CD4-positive, alpha-beta T cell (primary cell): ENCODE measurements at regions not wholly inside any gene's neighbourhood (a gene's known extent, or its start where the extent isn't known, plus 50 kb on each side); places are given as distances from the start of the nearest gene placed in this dataset.

Source experiments
- ATAC-seq: fragments of 200-7000 bp; cut with Tn5 transposase; one replicate; pipeline ENCODE4 v1.10.0; 2022; ENCODE audit warnings: mild to moderate bottlenecking; ENCODE audit not compliant: poor library complexity
- CTCF ChIA-PET: fragments of 350-600 bp; sonication (Branson Sonifier 250); formaldehyde crosslinking; loops from one replicate; lab custom pipeline; 2021; ENCODE audit warnings: antibody characterized with exemption, inconsistent platforms; lab: Charles Lee
- POLR2A ChIA-PET: fragments of 350-600 bp; sonication (Branson Sonifier 250); formaldehyde crosslinking; loops from one replicate; lab custom pipeline; 2021; ENCODE audit warnings: antibody characterized with exemption, inconsistent platforms; lab: Charles Lee
- DNase-seq, 14 experiments: peaks; one replicate each; pipeline ENCODE4 v3.0.0-alpha.2; 2013 to 2020; ENCODE audit warnings: mixed read lengths in 2 of 14
- H3K27ac ChIP-seq, 2 donors: one replicate each; pipeline versions ENCODE4 v1.5.1 to v1.7.0; 2013; ENCODE audit warnings: low read length in 2 of 2, low read depth in 1 of 2, mild to moderate bottlenecking in 1 of 2
- H3K27me3 ChIP-seq, 2 experiments: 1 replicate in 1 of 2; 2 replicates in 1 of 2; pipeline versions ENCODE4 v1.6.1 to v1.7.0; 2013; ENCODE audit warnings: low read length in 2 of 2, control low read depth in 1 of 2, mild to moderate bottlenecking in 1 of 2, moderate library complexity in 1 of 2; ENCODE audit not compliant: insufficient read depth in 2 of 2, control insufficient read depth in 1 of 2
- H3K36me3 ChIP-seq: one replicate; pipeline ENCODE4 v1.6.1; 2013; ENCODE audit warnings: low read length, control low read depth; ENCODE audit not compliant: insufficient read depth
- H3K4me1 ChIP-seq: one replicate; pipeline ENCODE4 v1.6.1; 2013; ENCODE audit warnings: low read length, control low read depth; ENCODE audit not compliant: insufficient read depth
- H3K4me3 ChIP-seq: one replicate; pipeline ENCODE4 v1.5.1; 2013; ENCODE audit warnings: mild to moderate bottlenecking, low read length, moderate library complexity
- H3K9me3 ChIP-seq, 2 experiments: 1 replicate in 1 of 2; 2 replicates in 1 of 2; pipeline versions ENCODE4 v1.6.1 to v1.7.0; 2013; ENCODE audit warnings: low read length in 2 of 2, mild to moderate bottlenecking in 2 of 2, control low read depth in 1 of 2, moderate library complexity in 1 of 2; ENCODE audit not compliant: control insufficient read depth in 1 of 2, insufficient read depth in 1 of 2
- H3K27ac Mint-ChIP-seq: one replicate; pipeline ENCODE4 v1.8.0; 2020; ENCODE audit warnings: mixed read lengths
- H3K27me3 Mint-ChIP-seq: one replicate; pipeline ENCODE4 v1.8.0; 2021; ENCODE audit warnings: mixed read lengths
- H3K36me3 Mint-ChIP-seq: one replicate; pipeline ENCODE4 v1.8.0; 2021; ENCODE audit warnings: low read depth, mixed read lengths
- H3K4me1 Mint-ChIP-seq: one replicate; pipeline ENCODE4 v1.8.0; 2021; ENCODE audit warnings: low read depth, mixed read lengths
- H3K4me3 Mint-ChIP-seq: one replicate; pipeline ENCODE4 v1.8.0; 2020; ENCODE audit warnings: mild to moderate bottlenecking, mixed read lengths
- H3K9me3 Mint-ChIP-seq: one replicate; pipeline ENCODE4 v1.8.0; 2020; ENCODE audit warnings: mixed read lengths
- CTCF ChIP-seq: fragments of 200-600 bp; IDR thresholded peaks from one replicate; pipeline ENCODE4 v1.8.0; 2022; ENCODE audit warnings: antibody characterized with exemption, mild to moderate bottlenecking
- intact Hi-C, 2 experiments: fragments of 100-400 bp; cut with DNase I in 1 of 2; cut with micrococcal nuclease in 1 of 2; formaldehyde crosslinking; loops; one replicate each; pipeline versions ENCODE4 v1.15.1 to v1.9.0; 2023 to 2025; cut with DNase I, micrococcal nuclease

DNA sequence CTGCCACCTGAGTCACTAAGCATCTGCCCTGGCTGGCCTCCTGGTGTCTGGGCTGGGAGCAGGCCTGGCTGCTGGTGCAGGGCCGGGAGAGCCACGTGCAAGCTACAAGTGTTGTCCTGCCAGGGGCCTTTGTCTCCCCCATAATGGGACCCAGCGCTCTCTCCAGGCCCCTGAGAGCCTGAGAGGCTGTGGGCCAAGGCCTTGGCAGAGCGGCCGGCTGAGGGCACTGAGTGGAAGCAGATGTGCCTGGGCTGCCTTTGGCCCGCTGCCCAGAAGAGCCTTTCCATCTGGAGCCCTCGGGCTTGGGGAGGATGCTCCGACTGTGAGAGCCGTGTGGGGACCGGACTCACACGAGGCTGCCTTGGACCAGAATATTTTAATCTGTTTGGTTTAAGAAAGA lies 185.5 kb downstream of the RGS3 start:
- POLR2A ChIA-PET = no interaction called here
- Mint-ChIP-seq H3K4me3 (no peak overlapping the region), H3K4me1 (no peaks in the 10 kb centered on the region), H3K27ac (no peak overlapping the region), H3K27me3 (peaks cover 4% of the 10 kb centered on the region), H3K36me3 (no peaks in the 10 kb centered on the region), H3K9me3 (no peaks in the 10 kb centered on the region)
- Histone ChIP-seq H3K36me3 (no peaks in the 10 kb centered on the region), H3K4me1 (no peaks in the 10 kb centered on the region), H3K27me3 (no peaks in the 10 kb centered on the region), H3K4me3 (no peak overlapping the region), H3K9me3 (no peaks in the 10 kb centered on the region), H3K27ac (no peak overlapping the region)
- CTCF ChIA-PET = no interaction called here
- no peak for TF ChIP-seq CTCF
- intact Hi-C loops = no loop called here
- DNase-seq (no peak), ATAC-seq (no peak)

GRCh38 chr9:113649855-113650206 lies 186.3 kb downstream of the RGS3 start:
- ChIA-PET POLR2A (no interaction called here), CTCF (no interaction called here)
- Mint-ChIP-seq H3K4me1 (no peaks in the 10 kb centered on the region), H3K4me3 (no peak overlapping the region), H3K9me3 (no peaks in the 10 kb centered on the region), H3K36me3 (no peaks in the 10 kb centered on the region), H3K27ac (no peak overlapping the region), H3K27me3 (peaks cover 4% of the 10 kb centered on the region)
- Histone ChIP-seq H3K4me1 (no peaks in the 10 kb centered on the region), H3K36me3 (no peaks in the 10 kb centered on the region), H3K9me3 (no peaks in the 10 kb centered on the region), H3K27ac (no peak overlapping the region), H3K27me3 (no peaks in the 10 kb centered on the region), H3K4me3 (no peak overlapping the region)
- ATAC-seq = no peak
- DNase-seq = no peak
- intact Hi-C loops = loop anchor here in 1 of 2 experiments (10.0 kb wide), 1 partner anchor 725 kb away; no protein-coding TSS in a partner anchor
- TF ChIP-seq CTCF = no peak

- Mint-ChIP-seq H3K4me3 (no peak overlapping the region), H3K36me3 (no peaks in the 10 kb centered on the region), H3K4me1 (no peaks in the 10 kb centered on the region), H3K27ac (no peak overlapping the region), H3K27me3 (peaks cover 4% of the 10 kb centered on the region), H3K9me3 (no peaks in the 10 kb centered on the region)
- ChIA-PET CTCF (no interaction called here), POLR2A (no interaction called here)
- Histone ChIP-seq H3K27ac (no peak overlapping the region), H3K36me3 (no peaks in the 10 kb centered on the region), H3K27me3 (no peaks in the 10 kb centered on the region), H3K9me3 (no peaks in the 10 kb centered on the region), H3K4me1 (peaks cover 4% of the 10 kb centered on the region), H3K4me3 (no peak overlapping the region)
- intact Hi-C loops = loop anchor here in 1 of 2 experiments (10.0 kb wide), 1 partner anchor 726 kb away; no protein-coding TSS in a partner anchor
- no peak for TF ChIP-seq CTCF
- DNase-seq (no peak), ATAC-seq (no peak)
Measured at GRCh38 chr9:113650207-113651131, 186.9 kb downstream of the RGS3 start.
